Peyer's patch (tissue), 4 donors: ENCODE measurements at regions not wholly inside any gene's neighbourhood (a gene's known extent, or its start where the extent isn't known, plus 50 kb on each side); places are given as distances from the start of the nearest gene placed in this dataset.
"Not testable (repeated sequence)": the region's sequence is repeated elsewhere in the genome, so short reads cannot be mapped to it uniquely, and the experiment has no call there.

ENCODE experiments used
- POLR2A ChIP-seq, 2 donors: fragments of 450-650 bp; IDR thresholded peaks; one replicate each; pipeline ENCODE4 v1.5.1; 2017; ENCODE audit warnings: antibody characterized with exemption in 2 of 2, mild to moderate bottlenecking in 2 of 2, moderate library complexity in 2 of 2
- TF ChIP-seq, protein P1 (sequence below), 6 experiments: fragments of 450-650 bp in 4 of 6; fragments of 200-600 bp in 2 of 6; sonication (generic) in 1 of 6; IDR thresholded peaks; one replicate each; pipeline ENCODE4 v1.5.1; 2017 to 2019; ENCODE audit warnings: antibody characterized with exemption in 6 of 6, mild to moderate bottlenecking in 3 of 6, moderate library complexity in 1 of 6

DNA sequence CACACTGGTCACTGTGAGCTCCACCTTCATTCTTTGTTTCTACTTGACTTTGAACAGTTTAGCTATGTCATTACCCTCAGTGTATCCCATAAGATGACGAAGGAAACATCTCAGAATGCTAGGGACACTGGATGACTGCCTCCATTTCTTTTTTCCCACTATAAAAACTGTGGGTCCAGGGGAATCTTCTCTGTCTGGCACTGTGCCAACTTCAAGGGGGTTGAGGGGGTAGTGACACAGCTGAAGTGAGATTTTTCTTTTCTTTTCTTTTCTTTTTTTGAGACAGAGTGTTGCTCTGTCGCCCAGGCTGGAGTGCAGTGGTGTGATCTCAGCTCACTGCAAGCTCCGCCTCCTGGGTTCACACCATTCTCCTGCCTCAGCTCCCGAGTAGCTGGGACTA, 302.6 kb upstream of the TARS1 start:
- TF ChIP-seq, protein P1, sequence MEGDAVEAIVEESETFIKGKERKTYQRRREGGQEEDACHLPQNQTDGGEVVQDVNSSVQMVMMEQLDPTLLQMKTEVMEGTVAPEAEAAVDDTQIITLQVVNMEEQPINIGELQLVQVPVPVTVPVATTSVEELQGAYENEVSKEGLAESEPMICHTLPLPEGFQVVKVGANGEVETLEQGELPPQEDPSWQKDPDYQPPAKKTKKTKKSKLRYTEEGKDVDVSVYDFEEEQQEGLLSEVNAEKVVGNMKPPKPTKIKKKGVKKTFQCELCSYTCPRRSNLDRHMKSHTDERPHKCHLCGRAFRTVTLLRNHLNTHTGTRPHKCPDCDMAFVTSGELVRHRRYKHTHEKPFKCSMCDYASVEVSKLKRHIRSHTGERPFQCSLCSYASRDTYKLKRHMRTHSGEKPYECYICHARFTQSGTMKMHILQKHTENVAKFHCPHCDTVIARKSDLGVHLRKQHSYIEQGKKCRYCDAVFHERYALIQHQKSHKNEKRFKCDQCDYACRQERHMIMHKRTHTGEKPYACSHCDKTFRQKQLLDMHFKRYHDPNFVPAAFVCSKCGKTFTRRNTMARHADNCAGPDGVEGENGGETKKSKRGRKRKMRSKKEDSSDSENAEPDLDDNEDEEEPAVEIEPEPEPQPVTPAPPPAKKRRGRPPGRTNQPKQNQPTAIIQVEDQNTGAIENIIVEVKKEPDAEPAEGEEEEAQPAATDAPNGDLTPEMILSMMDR (IDR thresholded peaks at IDR 0.05) = not testable (repeated sequence)
- TF ChIP-seq POLR2A (IDR thresholded peaks at IDR 0.05) = not testable (repeated sequence)
